GM18868 (cell line): ENCODE measurements at regions not wholly inside any gene's neighbourhood (a gene's known extent, or its start where the extent isn't known, plus 50 kb on each side); places are given as distances from the start of the nearest gene placed in this dataset.
"Not testable (repeated sequence)": the region's sequence is repeated elsewhere in the genome, so short reads cannot be mapped to it uniquely, and the experiment has no call there.

Source experiments
- ATAC-seq: cut with Tn5 transposase; IDR thresholded peaks from one replicate; pipeline ENCODE4 v1.9.1; 2021; ENCODE audit warnings: mild to moderate bottlenecking, moderate library complexity; ENCODE audit not compliant: unreplicated experiment

DNA sequence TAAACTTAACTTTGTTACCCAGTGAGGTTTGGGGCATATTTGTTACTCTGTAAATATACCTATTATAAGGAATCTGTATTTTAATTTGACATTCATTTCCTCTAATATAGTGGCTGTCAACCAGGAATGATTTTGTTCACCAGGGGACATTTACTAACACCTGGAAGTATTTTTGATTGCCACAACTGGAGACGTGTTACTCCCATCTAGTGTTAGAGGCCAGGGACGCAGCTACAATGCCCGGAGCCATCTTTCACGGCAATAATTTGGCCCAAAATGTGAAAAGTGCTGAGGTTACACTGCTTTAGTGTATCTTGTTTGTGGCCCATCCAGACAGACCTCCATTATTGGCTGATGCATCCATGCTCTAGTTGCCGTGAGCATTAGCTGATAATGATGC, 881.3 kb upstream of the ATXN7L3B start:
- no peak for ATAC-seq

DNA sequence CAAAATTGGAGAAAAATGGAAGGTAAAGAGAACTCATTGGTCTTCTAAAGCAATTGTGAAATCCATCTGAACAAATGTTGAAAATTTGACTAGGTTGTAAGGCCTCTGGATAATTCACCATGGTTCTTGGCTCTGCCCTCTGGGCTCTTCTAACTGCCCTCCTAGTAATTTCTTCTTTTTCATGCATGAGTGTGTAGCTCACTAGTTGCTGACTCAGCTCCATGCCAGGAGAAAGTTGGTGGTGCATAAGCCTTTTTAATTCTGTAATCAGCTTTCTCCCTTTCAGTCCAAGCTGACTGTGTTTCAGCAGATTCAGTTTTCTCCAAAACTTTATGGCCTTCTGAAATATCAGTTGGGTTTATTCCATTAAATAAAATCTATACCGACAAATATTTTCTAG, 877.8 kb upstream of the ATXN7L3B start:
- ATAC-seq = no peak

- no peak for ATAC-seq
These were observed 872.4 kb upstream of the ATXN7L3B start for GRCh38 chr12:73665193-73665592.

GRCh38 chr12:73671550-73671949, 866.1 kb upstream of the ATXN7L3B start:
- not testable (repeated sequence) for ATAC-seq

- ATAC-seq = no peak
These were observed 859.9 kb upstream of the ATXN7L3B start for GRCh38 chr12:73677520-73678291.

DNA sequence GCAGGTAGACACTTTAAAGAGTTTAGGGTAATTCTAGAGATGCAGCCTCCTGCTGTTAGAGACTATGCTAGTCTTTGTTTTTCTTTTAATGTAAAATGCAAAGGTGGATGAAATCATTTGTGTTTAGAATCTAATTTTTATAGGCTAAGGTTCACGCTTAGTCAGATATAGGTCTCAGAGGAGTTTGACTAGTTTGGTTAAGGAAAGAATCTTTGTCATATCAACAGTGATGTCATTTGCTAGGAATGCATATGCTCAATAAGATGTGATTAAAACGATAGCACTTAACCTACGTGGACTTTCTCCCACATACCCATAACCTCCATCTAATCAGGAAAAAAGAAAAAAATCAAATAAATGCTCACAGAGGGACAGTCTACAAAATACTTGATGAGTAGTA, 859.3 kb upstream of the ATXN7L3B start:
- ATAC-seq = no peak

GRCh38 chr12:73699318-73699717, 838.3 kb upstream of the ATXN7L3B start:
- ATAC-seq = no peak

DNA sequence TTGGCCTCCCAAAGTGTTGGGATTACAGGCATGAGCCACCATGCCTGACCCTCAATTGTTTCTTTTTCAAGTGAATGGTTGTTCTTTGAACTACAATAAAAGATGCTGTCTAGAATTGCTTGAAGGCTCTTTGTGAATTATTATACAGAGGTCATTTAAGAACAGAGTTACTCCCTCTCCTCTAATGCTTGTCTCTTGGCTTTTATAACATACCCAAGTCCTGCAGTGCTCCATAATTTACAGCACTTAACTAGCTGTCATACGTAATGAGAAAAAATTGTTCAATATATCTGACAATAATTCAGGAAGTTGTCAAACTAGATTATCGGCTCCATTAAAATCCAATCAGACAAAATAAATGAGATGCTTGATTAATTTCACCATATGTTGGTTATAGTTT, 823.0 kb upstream of the ATXN7L3B start:
- no peak for ATAC-seq

DNA sequence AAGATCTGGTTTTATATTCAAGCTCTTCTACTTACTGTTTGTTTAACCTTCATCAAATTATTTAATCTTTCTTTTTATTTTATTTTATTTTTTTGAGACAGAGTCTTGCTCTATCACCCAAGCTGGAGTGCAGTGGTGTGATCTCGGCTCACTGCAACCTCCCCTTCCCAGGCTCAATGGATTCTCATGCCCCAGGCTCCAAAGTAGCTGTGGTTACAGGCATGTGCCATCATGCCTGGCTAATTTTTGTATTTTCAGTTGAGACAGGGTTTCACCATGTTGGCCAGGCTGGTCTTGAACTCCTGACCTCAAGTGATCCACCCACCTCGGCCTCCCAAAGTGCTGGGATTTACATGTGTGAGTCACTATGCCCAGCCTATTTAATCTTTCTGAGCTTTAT, 821.5 kb upstream of the ATXN7L3B start:
- ATAC-seq = not testable (repeated sequence)

GRCh38 chr12:73719223-73719622, 818.4 kb upstream of the ATXN7L3B start:
- ATAC-seq = no peak

DNA sequence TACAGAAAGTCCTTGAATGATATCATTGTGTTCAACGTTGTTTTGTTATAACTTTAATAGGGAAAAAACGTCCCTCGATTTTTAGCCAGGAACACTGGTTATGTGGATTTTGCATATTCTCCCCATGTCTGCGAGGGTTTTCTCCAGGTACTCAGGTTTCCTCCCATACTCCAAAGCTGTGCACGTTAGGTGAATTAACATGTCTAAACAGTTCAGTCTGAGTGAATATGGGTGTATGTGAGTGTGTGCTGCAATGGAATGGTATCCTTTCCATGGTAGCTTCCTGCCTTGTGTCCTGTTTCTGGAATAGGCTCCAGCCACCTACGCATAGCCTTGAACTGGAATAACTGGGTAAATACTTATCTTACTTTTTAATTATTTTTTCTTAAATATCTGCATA, 810.8 kb upstream of the ATXN7L3B start:
- ATAC-seq = no peak

GRCh38 chr12:73731658-73732057, 806.0 kb upstream of the ATXN7L3B start:
- ATAC-seq = no peak

DNA sequence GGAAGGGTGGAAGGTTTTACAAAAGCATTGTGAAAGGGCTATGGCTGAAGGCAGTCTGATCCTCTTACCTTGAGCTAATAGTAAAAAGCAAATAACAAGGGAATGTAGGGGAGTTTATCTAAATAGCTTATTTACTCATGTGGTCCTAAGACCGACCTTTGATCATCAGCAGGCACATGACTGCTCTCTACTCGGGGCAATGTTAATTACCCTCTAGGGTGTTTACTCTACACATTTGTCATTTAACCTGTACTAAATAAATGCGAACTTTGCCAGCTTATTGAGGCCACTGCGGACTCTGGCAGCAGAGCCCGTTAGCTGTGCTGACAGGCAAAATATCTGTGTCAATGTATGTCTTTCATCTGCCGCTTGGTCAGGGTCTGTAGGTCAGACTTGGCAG, 768.3 kb upstream of the ATXN7L3B start:
- no peak for ATAC-seq

GRCh38 chr12:73798523-73798922, 739.1 kb upstream of the ATXN7L3B start:
- no peak for ATAC-seq

DNA sequence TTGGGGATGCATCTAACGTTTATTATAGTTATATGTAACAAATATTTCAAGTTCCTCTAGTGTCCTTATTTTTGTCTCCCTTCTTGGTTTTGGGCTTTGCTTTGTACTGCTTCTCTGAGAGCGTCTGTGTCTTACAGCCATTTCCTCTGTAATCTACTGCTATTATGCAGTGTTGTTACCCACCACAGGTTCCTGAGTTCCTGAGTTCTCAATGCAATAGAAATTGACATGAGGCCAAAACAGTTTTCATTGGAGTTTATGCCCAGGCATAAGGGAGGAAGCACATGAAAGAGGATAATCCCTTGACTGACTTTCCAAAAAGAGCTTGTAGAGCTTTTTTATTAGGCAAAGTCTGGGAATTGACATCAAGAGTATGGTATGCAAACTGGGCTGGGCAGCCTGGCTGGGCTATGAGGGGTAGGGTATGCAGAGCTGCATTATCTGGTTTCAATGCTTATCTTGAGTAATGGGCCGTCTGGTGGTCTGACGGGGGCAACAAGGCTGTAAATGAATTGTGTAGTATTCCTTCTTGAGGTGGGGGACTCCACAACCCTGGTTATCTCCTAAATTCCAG, 722.5 kb upstream of the ATXN7L3B start:
- ATAC-seq = no peak

DNA sequence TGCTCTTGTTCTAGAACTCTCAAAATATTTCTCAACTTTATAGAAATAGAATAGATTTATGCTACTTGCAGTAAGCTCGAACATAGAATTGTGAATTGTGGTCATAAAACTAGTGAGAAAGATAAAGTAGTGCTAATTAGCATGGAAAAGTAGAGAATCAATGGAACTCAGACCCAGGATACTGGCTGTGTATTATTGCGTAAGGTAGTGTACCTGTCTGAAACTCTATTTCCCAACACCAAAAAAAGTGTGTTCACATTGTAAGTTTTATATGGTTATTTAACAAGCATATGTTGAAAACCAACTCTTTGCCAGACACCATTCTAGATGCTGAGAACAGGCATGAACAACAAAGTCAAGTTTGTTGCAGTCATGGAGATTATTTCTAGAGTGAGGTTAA, 720.5 kb upstream of the ATXN7L3B start:
- no peak for ATAC-seq

- no peak for ATAC-seq
These were observed 703.9 kb upstream of the ATXN7L3B start for GRCh38 chr12:73833746-73834145.

GRCh38 chr12:73841963-73842362, 695.7 kb upstream of the ATXN7L3B start:
- no peak for ATAC-seq

GRCh38 chr12:73863546-73863945, 674.1 kb upstream of the ATXN7L3B start:
- no peak for ATAC-seq

- no peak for ATAC-seq
These were observed 670.5 kb upstream of the ATXN7L3B start for GRCh38 chr12:73867147-73867546.

GRCh38 chr12:73877291-73877690, 660.3 kb upstream of the ATXN7L3B start:
- not testable (repeated sequence) for ATAC-seq

DNA sequence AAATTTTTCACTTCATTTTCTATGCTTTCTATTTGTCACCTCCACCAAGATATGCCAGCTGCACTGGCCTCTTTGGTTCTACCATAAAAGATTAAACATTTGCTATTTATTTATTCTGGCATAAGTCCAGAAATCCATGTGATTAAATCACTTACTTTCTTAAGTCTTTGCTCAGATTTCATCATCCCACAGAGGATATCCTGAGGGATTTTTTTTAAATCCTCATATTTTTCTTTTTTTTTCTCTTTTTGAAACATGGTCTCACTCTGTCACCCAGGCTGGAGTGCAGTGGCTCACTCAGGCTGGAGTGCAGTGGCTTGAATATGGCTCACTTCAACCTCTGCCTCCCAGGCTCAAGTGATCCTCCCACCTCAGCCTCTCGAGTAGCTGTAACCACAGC, 645.4 kb upstream of the ATXN7L3B start:
- ATAC-seq = no peak

GRCh38 chr12:73898645-73899044, 639.0 kb upstream of the ATXN7L3B start:
- ATAC-seq = no peak
